Stimulated activated CD8-positive, alpha-beta memory T cell treated with anti-CD3 and anti-CD28 coated beads, Interleukin-4, amount 100 ng/mL, for 1 hour (primary cell): ENCODE measurements at regions not wholly inside any gene's neighbourhood (a gene's known extent, or its start where the extent isn't known, plus 50 kb on each side); places are given as distances from the start of the nearest gene placed in this dataset.

Source experiments
- DNase-seq, 2 donors: peaks; one replicate each; pipeline ENCODE4 v3.0.0-alpha.2; 2020; ENCODE audit warnings: low read depth in 2 of 2, low spot score in 1 of 2

GRCh38 chr13:22220151-22221135 lies 549.6 kb downstream of the FGF9 start:
- no peak for DNase-seq

DNA sequence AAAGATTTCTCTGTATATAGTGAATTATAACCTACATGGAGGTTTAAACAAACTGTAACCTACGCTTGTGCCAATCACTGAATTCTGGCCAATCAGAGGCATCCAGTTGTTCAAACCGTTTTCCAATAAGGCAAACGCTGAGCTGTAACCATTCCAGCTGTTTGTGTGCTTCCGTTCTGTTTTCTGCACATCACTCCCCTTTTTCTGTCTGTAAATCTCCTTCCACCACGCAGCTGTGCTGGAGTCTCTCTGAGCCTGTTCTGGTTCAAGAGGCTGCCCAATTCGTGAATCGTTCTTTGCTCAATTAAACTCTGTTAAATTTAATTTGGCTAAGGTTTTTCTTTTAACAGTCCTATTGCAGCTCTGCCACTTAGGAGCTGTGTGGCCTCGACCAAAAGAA lies 552.5 kb downstream of the FGF9 start:
- DNase-seq: no peak

GRCh38 chr13:22226086-22226485 lies 555.2 kb downstream of the FGF9 start:
- no peak for DNase-seq

GRCh38 chr13:22227895-22228294 lies 557.0 kb downstream of the FGF9 start:
- no peak for DNase-seq

DNA sequence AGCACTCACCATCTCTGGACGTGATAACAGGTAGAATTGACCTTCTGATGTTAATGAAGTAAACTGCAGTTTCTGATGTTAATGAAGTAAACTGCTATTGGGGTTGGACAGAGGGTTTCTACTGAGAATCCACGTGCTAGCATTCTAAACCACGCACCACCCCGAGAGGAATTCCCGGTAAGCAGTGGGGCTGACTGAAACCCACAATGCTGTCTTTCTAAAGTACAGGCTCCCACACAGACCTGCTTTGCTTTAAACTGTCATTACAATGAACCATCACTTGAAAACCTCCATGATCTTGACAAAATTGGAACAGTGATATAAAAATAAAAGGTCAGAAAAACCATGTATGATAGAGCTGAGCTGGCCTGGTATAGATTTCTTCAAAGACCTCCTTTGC lies 559.0 kb downstream of the FGF9 start:
- no peak for DNase-seq

- DNase-seq: no peak
These were observed 561.3 kb downstream of the FGF9 start for GRCh38 chr13:22232186-22232585.

GRCh38 chr13:22235285-22235949 lies 564.5 kb downstream of the FGF9 start:
- no peak for DNase-seq

GRCh38 chr13:22235950-22236290 lies 565.0 kb downstream of the FGF9 start:
- no peak for DNase-seq

DNA sequence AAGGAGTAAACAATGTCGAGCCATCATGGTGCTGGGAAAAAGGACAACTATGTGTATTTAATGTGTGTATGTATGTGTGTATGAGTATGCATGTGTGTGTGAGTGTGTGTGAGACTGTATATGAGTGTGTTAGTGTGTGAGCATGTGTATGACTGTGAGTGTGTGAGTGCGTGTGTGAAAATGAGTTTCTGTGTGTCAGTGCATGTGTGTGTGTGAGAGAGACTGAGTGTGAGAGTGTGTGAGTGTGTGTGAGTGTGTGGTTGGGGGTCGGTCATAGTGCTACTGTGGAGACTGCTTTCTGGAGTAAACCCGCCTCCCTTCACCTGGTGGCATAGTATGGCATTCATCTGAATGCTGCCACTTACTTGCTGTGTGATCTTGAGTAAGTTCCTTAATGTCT lies 567.4 kb downstream of the FGF9 start:
- no peak for DNase-seq

DNA sequence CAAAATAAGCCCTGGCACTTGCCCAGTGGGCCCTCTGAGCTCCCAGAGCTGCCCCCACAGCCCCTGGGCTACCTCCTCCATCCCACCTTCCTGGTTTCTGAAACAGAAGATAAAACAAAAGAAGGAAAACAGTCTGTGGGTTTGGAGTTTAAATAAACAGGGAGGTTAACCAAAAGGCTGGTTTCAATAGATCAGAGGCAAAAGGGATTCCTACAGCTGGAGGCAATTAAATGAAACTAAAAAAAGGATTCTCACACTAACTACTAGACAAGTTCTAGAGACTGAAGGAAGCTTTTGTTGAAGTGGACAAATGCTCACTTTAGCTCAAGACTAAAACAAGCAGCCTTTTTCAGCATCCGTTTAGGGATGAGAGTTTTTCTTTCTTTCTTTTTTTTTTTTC lies 569.8 kb downstream of the FGF9 start:
- no peak for DNase-seq

- DNase-seq: no peak
These were observed 572.7 kb downstream of the FGF9 start for GRCh38 chr13:22243469-22244163.

DNA sequence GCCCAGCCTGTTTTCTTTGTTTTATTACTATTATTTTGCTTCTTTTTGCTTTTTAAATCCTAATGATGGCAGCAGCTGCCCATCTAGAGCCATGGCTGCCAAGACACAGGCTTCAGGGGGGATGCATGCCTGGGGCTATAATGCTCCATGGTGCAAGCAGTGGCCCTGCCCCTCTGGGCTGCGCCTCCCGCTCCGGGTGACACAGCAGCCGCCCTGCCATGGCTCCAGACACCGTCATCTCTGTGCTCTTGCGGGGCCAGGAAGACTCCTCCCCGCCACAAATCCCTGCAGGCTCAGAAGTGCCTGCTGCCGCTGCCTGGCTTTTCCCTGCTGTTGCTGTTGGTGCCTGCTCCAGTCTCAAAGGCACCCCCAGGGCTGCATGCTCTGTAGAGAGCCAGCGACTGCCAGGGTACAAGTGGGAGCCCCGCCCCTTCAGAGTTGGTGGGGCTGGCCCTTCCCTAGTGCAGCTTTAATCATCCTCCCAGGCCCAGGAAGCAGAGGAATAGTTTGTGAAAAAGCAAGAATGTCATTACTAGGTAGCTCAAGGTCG lies 581.5 kb downstream of the FGF9 start:
- no peak for DNase-seq

DNA sequence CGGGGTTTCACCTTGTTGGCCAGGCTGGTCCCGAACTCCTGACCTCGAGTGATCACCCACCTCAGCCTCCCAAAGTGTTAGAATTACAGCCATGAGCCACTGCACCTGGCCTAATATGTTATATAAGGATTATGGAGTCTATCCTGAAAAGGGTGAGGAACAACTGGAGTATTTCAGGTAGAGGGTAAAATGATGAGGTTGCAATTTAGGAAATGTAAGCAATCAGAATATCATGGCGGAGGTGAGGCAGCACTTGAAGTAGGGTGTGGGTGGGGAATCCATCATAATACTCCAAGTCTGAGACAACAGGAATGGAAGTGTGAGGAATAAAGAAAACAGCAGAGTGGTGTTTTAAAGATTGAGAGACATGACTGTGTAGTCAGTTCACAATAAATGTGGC lies 582.2 kb downstream of the FGF9 start:
- DNase-seq: no peak

- no peak for DNase-seq
These were observed 585.3 kb downstream of the FGF9 start for GRCh38 chr13:22256111-22256639.

DNA sequence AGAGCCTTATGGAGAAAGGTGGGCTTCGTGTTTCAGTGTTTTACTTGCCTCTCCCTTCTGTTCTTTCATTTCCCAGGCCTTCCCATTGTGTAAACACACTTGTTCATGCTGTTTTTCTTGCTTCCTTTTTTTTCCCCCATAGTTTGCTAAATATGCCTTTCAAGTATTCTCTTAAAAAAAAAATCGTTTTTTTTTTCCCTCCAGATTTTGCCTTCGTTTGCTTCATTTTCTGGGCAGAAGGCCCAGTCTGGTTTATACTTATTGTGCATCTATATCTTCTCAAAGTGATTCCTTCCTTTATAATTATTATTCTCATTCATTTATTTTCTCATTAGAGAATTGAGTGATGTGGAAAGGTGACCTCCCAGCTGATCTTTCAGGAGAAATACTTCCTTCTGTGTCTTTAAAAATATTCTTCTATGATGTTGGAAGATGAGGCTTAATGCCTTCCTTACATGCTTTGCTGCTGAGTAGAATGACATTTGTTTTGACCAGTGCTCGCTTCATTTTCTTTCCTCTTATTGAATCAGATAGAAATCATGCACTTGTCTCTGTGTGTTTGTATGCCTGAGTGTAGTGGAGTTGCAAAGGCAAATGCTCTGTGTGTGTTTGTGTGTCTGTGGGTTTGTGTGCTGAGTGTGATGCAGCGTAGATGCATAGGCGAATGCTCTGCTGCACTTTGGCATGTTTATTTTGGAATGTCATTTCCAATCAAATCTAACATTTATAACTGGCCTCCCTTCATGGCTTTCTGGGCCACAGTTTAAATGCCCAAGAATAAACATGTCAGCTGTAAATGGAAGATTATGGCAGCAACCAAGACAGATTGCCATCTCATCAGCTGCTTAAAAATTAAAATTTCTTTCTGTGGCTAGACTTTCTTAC lies 591.4 kb downstream of the FGF9 start:
- no peak for DNase-seq

DNA sequence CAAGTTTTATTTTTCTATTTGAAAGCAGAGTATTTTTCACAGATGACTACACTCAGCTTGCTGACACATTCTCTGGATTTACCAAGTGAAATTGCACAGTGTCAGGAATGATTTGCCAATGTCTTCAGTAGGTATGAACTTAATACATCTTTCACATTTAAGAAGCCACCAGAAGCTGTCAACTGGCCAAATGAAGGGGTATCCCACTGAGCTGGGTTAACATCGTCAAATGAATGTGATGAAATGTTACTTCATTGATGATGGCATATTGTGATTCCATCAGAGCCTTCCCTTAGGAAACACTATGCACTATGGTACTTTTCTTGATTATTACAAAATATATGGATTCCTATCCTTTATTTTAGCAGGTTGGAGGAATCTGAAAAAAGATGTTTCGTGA lies 592.3 kb downstream of the FGF9 start:
- DNase-seq: no peak

- no peak for DNase-seq
These were observed 594.7 kb downstream of the FGF9 start for GRCh38 chr13:22265563-22265962.

GRCh38 chr13:22270881-22271280 lies 600.0 kb downstream of the FGF9 start:
- no peak for DNase-seq

DNA sequence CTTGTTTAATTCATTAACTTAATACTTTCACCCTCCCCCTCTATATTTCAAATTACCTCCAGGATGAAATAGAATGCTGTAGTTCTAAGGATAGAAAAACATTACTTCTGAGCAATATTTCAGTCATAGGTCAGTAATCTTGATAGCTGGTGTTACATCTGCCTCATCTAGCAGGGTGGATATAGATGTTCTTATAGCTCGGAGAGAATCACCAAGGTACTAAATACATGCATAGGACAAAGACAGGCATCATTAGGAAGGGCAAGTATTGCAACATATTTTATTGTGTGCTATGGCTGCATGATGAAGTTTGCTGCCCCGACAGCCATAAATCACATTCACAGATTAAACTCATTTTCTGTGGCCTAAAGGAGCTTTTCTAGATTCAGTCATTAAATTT lies 601.0 kb downstream of the FGF9 start:
- DNase-seq: no peak

DNA sequence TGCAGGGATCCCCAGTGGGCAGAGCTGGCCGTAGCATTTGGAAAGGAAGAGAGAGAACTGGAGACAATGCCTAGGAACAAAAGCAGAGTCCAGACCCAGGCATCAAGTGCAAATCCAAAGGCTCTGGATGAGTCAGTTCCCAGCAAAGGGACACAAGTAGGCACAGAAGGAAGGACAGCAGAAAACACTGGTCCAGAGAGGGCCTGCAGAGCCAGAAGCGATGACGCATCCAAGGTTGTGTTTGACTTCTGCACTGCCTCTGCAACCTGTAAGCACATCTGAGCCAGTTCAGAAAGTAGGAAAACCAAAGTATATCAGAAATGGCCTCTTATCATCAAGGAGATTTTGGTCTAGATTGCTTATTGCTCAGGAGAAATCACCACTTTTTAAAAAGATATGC lies 604.5 kb downstream of the FGF9 start:
- no peak for DNase-seq
